WTC11 (cell line): ENCODE measurements at regions not wholly inside any gene's neighbourhood (a gene's known extent, or its start where the extent isn't known, plus 50 kb on each side); places are given as distances from the start of the nearest gene placed in this dataset.

Experiments used
- ATAC-seq: fragments of 200-7000 bp; cut with Tn5 transposase; 2 replicates; pipeline ENCODE4 v1.10.0; 2021; ENCODE audit warnings: mild to moderate bottlenecking, moderate library complexity
- CTCF ChIA-PET: fragments of 300-600 bp; sonication (Branson Sonifier 250); formaldehyde crosslinking; loops from one replicate; lab custom pipeline; 2021; ENCODE audit warnings: antibody characterized with exemption; lab: Charles Lee
- POLR2A ChIA-PET: fragments of 350-600 bp; sonication (Branson Sonifier 250); formaldehyde crosslinking; loops from one replicate; lab custom pipeline; 2021; ENCODE audit warnings: antibody characterized with exemption; lab: Charles Lee
- DNase-seq: peaks from one replicate; pipeline ENCODE4 v3.0.0; 2021; ENCODE audit warnings: low spot score
- H3K27ac Mint-ChIP-seq: 2 replicates; pipeline ENCODE4 v1.8.0; 2021; ENCODE audit warnings: mixed read lengths
- H3K27me3 Mint-ChIP-seq: 2 replicates; pipeline ENCODE4 v1.8.0; 2021; ENCODE audit warnings: low read depth, mild to moderate bottlenecking, moderate library complexity, mixed read lengths
- H3K36me3 Mint-ChIP-seq: 2 replicates; pipeline ENCODE4 v1.8.0; 2021; ENCODE audit warnings: mixed read lengths
- H3K4me1 Mint-ChIP-seq: 2 replicates; pipeline ENCODE4 v1.8.0; 2022; ENCODE audit warnings: mixed read lengths
- H3K4me3 Mint-ChIP-seq: 2 replicates; pipeline ENCODE4 v1.8.0; 2021; ENCODE audit warnings: mild to moderate bottlenecking, moderate library complexity, mixed read lengths
- H3K9me3 Mint-ChIP-seq: 2 replicates; pipeline ENCODE4 v1.8.0; 2021; ENCODE audit warnings: mixed read lengths
- ATF1 ChIP-seq: sonication (generic); formaldehyde crosslinking; IDR thresholded peaks from 2 replicates; pipeline ENCODE4 v1.8.1; 2023; ENCODE audit warnings: mild to moderate bottlenecking, moderate library complexity, missing genetic modification reagents
- CBFB ChIP-seq: sonication (generic); formaldehyde crosslinking; IDR thresholded peaks from 2 replicates; pipeline ENCODE4 v1.8.1; 2022; ENCODE audit warnings: mild to moderate bottlenecking, low read depth, missing genetic modification reagents
- CREM ChIP-seq: sonication (generic); formaldehyde crosslinking; IDR thresholded peaks from 2 replicates; pipeline ENCODE4 v1.8.1; 2022; ENCODE audit warnings: mild to moderate bottlenecking, missing genetic modification reagents, moderate library complexity
- EMX1 ChIP-seq: fragments of 250-450 bp; sonication (Bioruptor Pico); IDR thresholded peaks from 2 replicates; pipeline ENCODE4 v1.8.0; 2021; ENCODE audit warnings: mild to moderate bottlenecking
- FOXJ3 ChIP-seq: sonication (generic); formaldehyde crosslinking; IDR thresholded peaks from 2 replicates; pipeline ENCODE4 v1.9.0; 2021; ENCODE audit warnings: missing genetic modification reagents, mild to moderate bottlenecking, borderline replicate concordance
- KAT7 ChIP-seq: sonication (generic); formaldehyde crosslinking; IDR thresholded peaks from 2 replicates; pipeline ENCODE4 v1.8.1; 2023; ENCODE audit warnings: missing genetic modification reagents, mild to moderate bottlenecking, borderline replicate concordance
- MXD4 ChIP-seq: fragments of 250-450 bp; sonication (Bioruptor Pico); IDR thresholded peaks from 2 replicates; pipeline ENCODE4 v1.8.0; 2021; ENCODE audit warnings: mild to moderate bottlenecking, moderate library complexity, borderline replicate concordance
- NR2C2 ChIP-seq: sonication (generic); formaldehyde crosslinking; IDR thresholded peaks from 2 replicates; pipeline ENCODE4 v1.8.0; 2022; ENCODE audit warnings: mild to moderate bottlenecking, missing genetic modification reagents
- PRRX2 ChIP-seq: fragments of 250-450 bp; sonication (Bioruptor Pico); IDR thresholded peaks from 2 replicates; pipeline ENCODE4 v1.8.0; 2021; ENCODE audit warnings: mild to moderate bottlenecking
- SMAD4 ChIP-seq: sonication (generic); formaldehyde crosslinking; IDR thresholded peaks from 2 replicates; pipeline ENCODE4 v1.8.0; 2022; ENCODE audit warnings: mild to moderate bottlenecking, missing genetic modification reagents
- SP1 ChIP-seq: sonication (generic); formaldehyde crosslinking; conservative IDR thresholded peaks from 2 replicates; pipeline ENCODE4 v1.8.1; 2022; ENCODE audit warnings: missing genetic modification reagents
- TCF7 ChIP-seq: sonication (generic); formaldehyde crosslinking; IDR thresholded peaks from 2 replicates; pipeline ENCODE4 v1.8.0; 2022; ENCODE audit warnings: mild to moderate bottlenecking, low read depth, missing genetic modification reagents, moderate library complexity
- TEAD1 ChIP-seq: sonication (generic); formaldehyde crosslinking; IDR thresholded peaks from 2 replicates; pipeline ENCODE4 v1.8.0; 2022; ENCODE audit warnings: mild to moderate bottlenecking, missing genetic modification reagents
- TEAD4 ChIP-seq: sonication (generic); formaldehyde crosslinking; IDR thresholded peaks from 2 replicates; pipeline ENCODE4 v1.8.0; 2022; ENCODE audit warnings: mild to moderate bottlenecking, missing genetic modification reagents
- ZBTB21 ChIP-seq: sonication (generic); formaldehyde crosslinking; IDR thresholded peaks from 2 replicates; pipeline ENCODE4 v1.8.1; 2023; ENCODE audit warnings: mild to moderate bottlenecking, missing genetic modification reagents, borderline replicate concordance
- ZNF138 ChIP-seq: sonication (generic); formaldehyde crosslinking; conservative IDR thresholded peaks from 2 replicates; pipeline ENCODE4 v1.8.1; 2022; ENCODE audit warnings: mild to moderate bottlenecking, moderate library complexity, missing genetic modification reagents
- ZNF317 ChIP-seq: sonication (generic); formaldehyde crosslinking; IDR thresholded peaks from 2 replicates; pipeline ENCODE4 v1.8.1; 2023; ENCODE audit warnings: low read depth, mild to moderate bottlenecking, moderate library complexity, missing genetic modification reagents, borderline replicate concordance
- ZNF671 ChIP-seq: fragments of 250-450 bp; sonication (Bioruptor Pico); IDR thresholded peaks from 2 replicates; pipeline ENCODE4 v1.8.0; 2021; ENCODE audit warnings: mild to moderate bottlenecking
- TF ChIP-seq, protein P1 (sequence below): sonication (generic); formaldehyde crosslinking; IDR thresholded peaks from 2 replicates; pipeline ENCODE4 v1.8.1; 2023; ENCODE audit warnings: mild to moderate bottlenecking, missing genetic modification reagents, moderate library complexity
- TF ChIP-seq, protein P2 (sequence below): fragments of 250-450 bp; sonication (Bioruptor Pico); IDR thresholded peaks from 2 replicates; pipeline ENCODE4 v1.9.0; 2021; ENCODE audit warnings: mild to moderate bottlenecking, borderline replicate concordance
- TF ChIP-seq, protein P3 (sequence below): fragments of 250-450 bp; sonication (Bioruptor Pico); IDR thresholded peaks from 2 replicates; pipeline ENCODE4 v1.9.0; 2021; ENCODE audit warnings: mild to moderate bottlenecking
- TF ChIP-seq, protein P4 (sequence below): fragments of 250-450 bp; sonication (Bioruptor Pico); IDR thresholded peaks from 2 replicates; pipeline ENCODE4 v1.9.0; 2021; ENCODE audit warnings: moderate library complexity, mild to moderate bottlenecking, inconsistent platforms, borderline replicate concordance
- TF ChIP-seq, protein P5 (sequence below): sonication (generic); formaldehyde crosslinking; IDR thresholded peaks from 2 replicates; pipeline ENCODE4 v1.8.0; 2022; ENCODE audit warnings: mild to moderate bottlenecking, missing genetic modification reagents
- TF ChIP-seq, protein P6 (sequence below): sonication (generic); formaldehyde crosslinking; IDR thresholded peaks from 2 replicates; pipeline ENCODE4 v1.8.1; 2022; ENCODE audit warnings: mild to moderate bottlenecking, missing genetic modification reagents, moderate library complexity, borderline replicate concordance

DNA sequence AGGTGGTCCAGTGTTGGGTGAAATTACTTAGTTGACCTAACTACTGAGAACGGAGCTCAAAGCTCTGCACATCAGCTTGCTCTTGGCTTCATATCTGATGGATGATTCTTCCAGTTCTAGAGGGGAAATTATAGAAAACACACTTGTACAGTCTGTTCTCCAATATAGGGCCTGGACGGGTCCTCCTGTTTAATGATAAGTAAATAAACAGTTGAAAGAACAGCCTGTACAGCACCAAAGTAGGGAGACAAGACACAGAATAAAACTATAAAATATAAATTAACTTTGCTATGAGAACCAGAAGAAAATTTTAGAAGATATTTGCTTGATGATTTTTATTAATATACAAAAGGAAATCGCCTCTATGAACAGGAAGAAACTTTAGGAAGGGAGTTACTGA, 271.7 kb downstream of the STK31 start:
- TF ChIP-seq NR2C2 (no peak), ZBTB21 (CRISPR knock-in tag) (no peak), SP1 (CRISPR knock-in tag) (no peak), EMX1 (CRISPR knock-in tag) (no peak), CBFB (CRISPR knock-in tag) (no peak)
- TF ChIP-seq, protein P1, sequence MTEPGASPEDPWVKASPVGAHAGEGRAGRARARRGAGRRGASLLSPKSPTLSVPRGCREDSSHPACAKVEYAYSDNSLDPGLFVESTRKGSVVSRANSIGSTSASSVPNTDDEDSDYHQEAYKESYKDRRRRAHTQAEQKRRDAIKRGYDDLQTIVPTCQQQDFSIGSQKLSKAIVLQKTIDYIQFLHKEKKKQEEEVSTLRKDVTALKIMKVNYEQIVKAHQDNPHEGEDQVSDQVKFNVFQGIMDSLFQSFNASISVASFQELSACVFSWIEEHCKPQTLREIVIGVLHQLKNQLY (CRISPR knock-in tag), result no peak
- TF ChIP-seq, protein P2, sequence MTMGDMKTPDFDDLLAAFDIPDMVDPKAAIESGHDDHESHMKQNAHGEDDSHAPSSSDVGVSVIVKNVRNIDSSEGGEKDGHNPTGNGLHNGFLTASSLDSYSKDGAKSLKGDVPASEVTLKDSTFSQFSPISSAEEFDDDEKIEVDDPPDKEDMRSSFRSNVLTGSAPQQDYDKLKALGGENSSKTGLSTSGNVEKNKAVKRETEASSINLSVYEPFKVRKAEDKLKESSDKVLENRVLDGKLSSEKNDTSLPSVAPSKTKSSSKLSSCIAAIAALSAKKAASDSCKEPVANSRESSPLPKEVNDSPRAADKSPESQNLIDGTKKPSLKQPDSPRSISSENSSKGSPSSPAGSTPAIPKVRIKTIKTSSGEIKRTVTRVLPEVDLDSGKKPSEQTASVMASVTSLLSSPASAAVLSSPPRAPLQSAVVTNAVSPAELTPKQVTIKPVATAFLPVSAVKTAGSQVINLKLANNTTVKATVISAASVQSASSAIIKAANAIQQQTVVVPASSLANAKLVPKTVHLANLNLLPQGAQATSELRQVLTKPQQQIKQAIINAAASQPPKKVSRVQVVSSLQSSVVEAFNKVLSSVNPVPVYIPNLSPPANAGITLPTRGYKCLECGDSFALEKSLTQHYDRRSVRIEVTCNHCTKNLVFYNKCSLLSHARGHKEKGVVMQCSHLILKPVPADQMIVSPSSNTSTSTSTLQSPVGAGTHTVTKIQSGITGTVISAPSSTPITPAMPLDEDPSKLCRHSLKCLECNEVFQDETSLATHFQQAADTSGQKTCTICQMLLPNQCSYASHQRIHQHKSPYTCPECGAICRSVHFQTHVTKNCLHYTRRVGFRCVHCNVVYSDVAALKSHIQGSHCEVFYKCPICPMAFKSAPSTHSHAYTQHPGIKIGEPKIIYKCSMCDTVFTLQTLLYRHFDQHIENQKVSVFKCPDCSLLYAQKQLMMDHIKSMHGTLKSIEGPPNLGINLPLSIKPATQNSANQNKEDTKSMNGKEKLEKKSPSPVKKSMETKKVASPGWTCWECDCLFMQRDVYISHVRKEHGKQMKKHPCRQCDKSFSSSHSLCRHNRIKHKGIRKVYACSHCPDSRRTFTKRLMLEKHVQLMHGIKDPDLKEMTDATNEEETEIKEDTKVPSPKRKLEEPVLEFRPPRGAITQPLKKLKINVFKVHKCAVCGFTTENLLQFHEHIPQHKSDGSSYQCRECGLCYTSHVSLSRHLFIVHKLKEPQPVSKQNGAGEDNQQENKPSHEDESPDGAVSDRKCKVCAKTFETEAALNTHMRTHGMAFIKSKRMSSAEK (CRISPR knock-in tag), result no peak
- TF ChIP-seq, protein P3, sequence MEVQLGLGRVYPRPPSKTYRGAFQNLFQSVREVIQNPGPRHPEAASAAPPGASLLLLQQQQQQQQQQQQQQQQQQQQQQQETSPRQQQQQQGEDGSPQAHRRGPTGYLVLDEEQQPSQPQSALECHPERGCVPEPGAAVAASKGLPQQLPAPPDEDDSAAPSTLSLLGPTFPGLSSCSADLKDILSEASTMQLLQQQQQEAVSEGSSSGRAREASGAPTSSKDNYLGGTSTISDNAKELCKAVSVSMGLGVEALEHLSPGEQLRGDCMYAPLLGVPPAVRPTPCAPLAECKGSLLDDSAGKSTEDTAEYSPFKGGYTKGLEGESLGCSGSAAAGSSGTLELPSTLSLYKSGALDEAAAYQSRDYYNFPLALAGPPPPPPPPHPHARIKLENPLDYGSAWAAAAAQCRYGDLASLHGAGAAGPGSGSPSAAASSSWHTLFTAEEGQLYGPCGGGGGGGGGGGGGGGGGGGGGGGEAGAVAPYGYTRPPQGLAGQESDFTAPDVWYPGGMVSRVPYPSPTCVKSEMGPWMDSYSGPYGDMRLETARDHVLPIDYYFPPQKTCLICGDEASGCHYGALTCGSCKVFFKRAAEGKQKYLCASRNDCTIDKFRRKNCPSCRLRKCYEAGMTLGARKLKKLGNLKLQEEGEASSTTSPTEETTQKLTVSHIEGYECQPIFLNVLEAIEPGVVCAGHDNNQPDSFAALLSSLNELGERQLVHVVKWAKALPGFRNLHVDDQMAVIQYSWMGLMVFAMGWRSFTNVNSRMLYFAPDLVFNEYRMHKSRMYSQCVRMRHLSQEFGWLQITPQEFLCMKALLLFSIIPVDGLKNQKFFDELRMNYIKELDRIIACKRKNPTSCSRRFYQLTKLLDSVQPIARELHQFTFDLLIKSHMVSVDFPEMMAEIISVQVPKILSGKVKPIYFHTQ (CRISPR knock-in tag), result no peak
- TF ChIP-seq, protein P4, sequence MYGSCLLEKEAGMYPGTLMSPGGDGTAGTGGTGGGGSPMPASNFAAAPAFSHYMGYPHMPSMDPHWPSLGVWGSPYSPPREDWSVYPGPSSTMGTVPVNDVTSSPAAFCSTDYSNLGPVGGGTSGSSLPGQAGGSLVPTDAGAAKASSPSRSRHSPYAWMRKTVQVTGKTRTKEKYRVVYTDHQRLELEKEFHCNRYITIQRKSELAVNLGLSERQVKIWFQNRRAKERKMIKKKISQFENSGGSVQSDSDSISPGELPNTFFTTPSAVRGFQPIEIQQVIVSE (CRISPR knock-in tag), result no peak
- TF ChIP-seq, all 79 proteins: peak for 0

DNA sequence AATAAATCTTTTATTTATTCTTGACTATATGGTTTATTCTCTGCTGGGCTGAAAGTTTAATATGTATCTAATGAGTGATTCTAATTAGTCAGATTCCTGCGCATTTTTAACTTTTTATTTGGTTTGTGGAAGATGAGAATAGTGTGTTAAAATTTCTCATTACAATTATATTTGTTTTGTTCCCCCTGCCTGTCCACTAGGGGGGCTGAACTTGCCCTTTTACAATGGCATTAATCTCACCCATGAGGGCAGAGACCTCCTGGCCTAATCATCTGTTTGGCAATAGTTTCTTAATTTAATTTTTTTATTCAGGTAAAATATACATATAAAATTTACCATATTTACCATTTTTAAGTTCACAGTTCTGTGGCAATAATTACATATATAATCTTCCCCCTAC, 278.5 kb upstream of the NPY start:
- H3K27me3 Mint-ChIP-seq, result no peaks in the 10 kb centered on the region
- H3K36me3 Mint-ChIP-seq, result 0 out of 2 replicates have a peak, but pooled peaks cover 2% of the 10 kb centered on the region
- H3K27ac Mint-ChIP-seq, result no peak overlapping the region
- ATAC-seq (no peak), DNase-seq (no peak)
- ChIA-PET CTCF (interaction anchor here (0.6 kb wide), 1 partner anchor 1093 kb away, joined by 3 read pairs; no protein-coding TSS in a partner anchor), POLR2A (no interaction called here)
- H3K4me1 Mint-ChIP-seq, result no peaks in the 10 kb centered on the region
- H3K4me3 Mint-ChIP-seq, result no peak overlapping the region
- peaks cover 16% of the 10 kb centered on the region for H3K9me3 Mint-ChIP-seq
- TF ChIP-seq ZNF138 (CRISPR knock-in tag) (no peak), TCF7 (CRISPR knock-in tag) (no peak), SMAD4 (no peak)
- TF ChIP-seq, all 79 proteins: peak for 0

More for the DNA sequence above, 271.7 kb downstream of the STK31 start:
- POLR2A ChIA-PET, result no interaction called here
- no peak overlapping the region for H3K27ac Mint-ChIP-seq
- H3K9me3 Mint-ChIP-seq, result peaks cover 14% of the 10 kb centered on the region
- peaks cover 4% of the 10 kb centered on the region for H3K4me1 Mint-ChIP-seq
- no peaks in the 10 kb centered on the region for H3K36me3 Mint-ChIP-seq
- DNase-seq (no peak), ATAC-seq (no peak)
- CTCF ChIA-PET, result no interaction called here
- H3K4me3 Mint-ChIP-seq, result no peak overlapping the region
- H3K27me3 Mint-ChIP-seq, result no peaks in the 10 kb centered on the region; the same call in 1 of the 2 replicates

DNA sequence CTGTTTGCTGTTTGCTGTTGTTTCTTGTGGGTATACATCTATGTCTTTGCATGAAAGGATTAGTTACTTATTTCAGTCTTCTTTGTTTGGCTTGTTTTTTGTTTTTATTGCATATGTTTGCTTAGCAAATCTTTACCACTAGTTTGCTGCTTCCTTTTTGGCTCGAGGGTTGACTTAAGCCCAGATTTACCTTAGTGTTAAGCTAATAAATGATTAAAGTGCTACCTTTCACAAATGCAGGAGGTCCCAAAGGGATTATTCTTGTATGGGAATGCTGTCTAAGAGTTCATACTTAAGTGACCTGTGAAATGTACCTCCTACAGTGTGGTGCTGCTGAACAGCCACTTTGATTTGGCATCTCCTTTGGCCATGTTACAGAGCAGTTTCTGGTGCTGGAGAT, 273.5 kb upstream of the NPY start:
- ChIA-PET POLR2A (no interaction called here), CTCF (no interaction called here)
- H3K4me1 Mint-ChIP-seq, result no peaks in the 10 kb centered on the region
- H3K9me3 Mint-ChIP-seq, result peaks cover 28% of the 10 kb centered on the region
- no peak overlapping the region for H3K4me3 Mint-ChIP-seq
- H3K36me3 Mint-ChIP-seq, result 0 out of 2 replicates have a peak, but pooled peaks cover 2% of the 10 kb centered on the region
- H3K27me3 Mint-ChIP-seq, result no peaks in the 10 kb centered on the region; the same call in 1 of the 2 replicates
- ATAC-seq, result no peak
- H3K27ac Mint-ChIP-seq, result no peak overlapping the region; the same call in 1 of the 2 replicates
- no peak for DNase-seq
- TF ChIP-seq ATF1 (CRISPR knock-in tag) (no peak), CREM (CRISPR knock-in tag) (no peak), MXD4 (CRISPR knock-in tag) (no peak), TEAD4 (CRISPR knock-in tag) (no peak), PRRX2 (CRISPR knock-in tag) (no peak), EMX1 (CRISPR knock-in tag) (no peak), ZNF317 (CRISPR knock-in tag) (no peak), ZNF671 (no peak), KAT7 (CRISPR knock-in tag) (no peak), FOXJ3 (CRISPR knock-in tag) (no peak), TEAD1 (CRISPR knock-in tag) (no peak)
- TF ChIP-seq, protein P5, sequence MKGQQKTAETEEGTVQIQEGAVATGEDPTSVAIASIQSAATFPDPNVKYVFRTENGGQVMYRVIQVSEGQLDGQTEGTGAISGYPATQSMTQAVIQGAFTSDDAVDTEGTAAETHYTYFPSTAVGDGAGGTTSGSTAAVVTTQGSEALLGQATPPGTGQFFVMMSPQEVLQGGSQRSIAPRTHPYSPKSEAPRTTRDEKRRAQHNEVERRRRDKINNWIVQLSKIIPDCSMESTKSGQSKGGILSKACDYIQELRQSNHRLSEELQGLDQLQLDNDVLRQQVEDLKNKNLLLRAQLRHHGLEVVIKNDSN (CRISPR knock-in tag), result no peak
- TF ChIP-seq, protein P6, sequence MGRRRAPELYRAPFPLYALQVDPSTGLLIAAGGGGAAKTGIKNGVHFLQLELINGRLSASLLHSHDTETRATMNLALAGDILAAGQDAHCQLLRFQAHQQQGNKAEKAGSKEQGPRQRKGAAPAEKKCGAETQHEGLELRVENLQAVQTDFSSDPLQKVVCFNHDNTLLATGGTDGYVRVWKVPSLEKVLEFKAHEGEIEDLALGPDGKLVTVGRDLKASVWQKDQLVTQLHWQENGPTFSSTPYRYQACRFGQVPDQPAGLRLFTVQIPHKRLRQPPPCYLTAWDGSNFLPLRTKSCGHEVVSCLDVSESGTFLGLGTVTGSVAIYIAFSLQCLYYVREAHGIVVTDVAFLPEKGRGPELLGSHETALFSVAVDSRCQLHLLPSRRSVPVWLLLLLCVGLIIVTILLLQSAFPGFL (CRISPR knock-in tag), result no peak
